ENCODE measurements at regions not wholly inside any gene's neighbourhood (a gene's known extent, or its start where the extent isn't known, plus 50 kb on each side); places are given as distances from the start of the nearest gene placed in this dataset.

DNA sequence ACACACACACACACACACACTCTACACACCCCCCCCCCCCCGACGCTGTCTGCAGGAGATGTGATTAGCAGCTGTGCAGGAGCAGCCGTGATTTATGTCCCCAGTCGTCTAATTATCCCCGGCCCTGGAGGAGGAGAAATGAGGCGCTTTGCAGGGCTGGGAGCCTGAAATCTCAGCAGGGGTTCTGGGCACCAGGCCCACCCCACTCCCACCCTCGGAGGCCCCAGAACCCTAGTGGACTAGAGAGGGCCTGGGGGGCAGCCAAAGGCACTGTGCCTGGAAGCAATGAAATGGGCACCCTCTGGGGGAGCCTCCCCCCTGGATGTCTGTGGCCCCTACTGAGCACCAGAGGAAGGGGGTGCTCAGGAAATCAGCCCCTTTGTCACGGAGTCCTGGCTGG, 134.2 kb upstream of the CIBAR2 start:
- DNase-seq, result no peak
- no peak overlapping the region for H3K27ac ChIP-seq (ENCODE audit: low read depth, low read length)

DNA sequence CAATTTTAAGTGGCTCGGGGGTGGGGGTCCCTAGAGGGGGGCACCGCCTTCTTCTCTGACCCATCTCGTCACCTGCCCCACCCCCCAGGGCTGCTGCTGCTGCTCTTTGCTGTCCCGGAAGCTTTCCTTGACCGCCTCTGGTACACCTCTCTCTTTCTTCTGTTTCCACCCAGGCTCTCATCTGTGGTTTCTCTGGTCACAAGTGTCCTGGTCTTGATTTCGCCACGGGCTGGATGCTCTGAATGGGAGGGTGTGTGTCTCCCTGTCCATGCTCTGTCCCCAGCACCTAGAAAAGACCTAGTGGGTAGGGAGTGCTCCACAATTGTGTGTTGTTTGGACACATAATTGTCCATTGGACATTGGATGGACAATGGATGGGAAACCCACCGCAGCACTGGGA, 134.7 kb upstream of the CIBAR2 start:
- no peak overlapping the region for H3K4me2 ChIP-seq (ENCODE audit: low read length)
- no peak overlapping the region for H3K9ac ChIP-seq (ENCODE audit: low read length)
- H3K79me1 ChIP-seq (ENCODE audit: low read length), result peaks cover 6% of the 10 kb centered on the region
- H2BK15ac ChIP-seq (replicated peaks; ENCODE audit: low read depth), result no peak overlapping the region
- no peak for DNase-seq
- H3K18ac ChIP-seq (ENCODE audit: low read length), result no peak overlapping the region
- no peaks in the 10 kb centered on the region for H3K36me3 ChIP-seq (ENCODE audit: control insufficient read depth, insufficient read depth, low read length)
- no peak overlapping the region for H3K4me3 ChIP-seq (ENCODE audit: low read length)
- no peaks in the 10 kb centered on the region for H3K79me2 ChIP-seq (ENCODE audit: control insufficient read depth, insufficient read depth, low read length)
- no peak overlapping the region for H2AK5ac ChIP-seq (ENCODE audit: low read length)
- H3K4me1 ChIP-seq (ENCODE audit: control insufficient read depth, low read depth, low read length), result no peaks in the 10 kb centered on the region
- H2BK5ac ChIP-seq (ENCODE audit: low read length), result no peak overlapping the region
- H3K27me3 ChIP-seq (ENCODE audit: insufficient read depth, low read length, poor library complexity), result no peaks in the 10 kb centered on the region
- no peak overlapping the region for H3K23ac ChIP-seq (ENCODE audit: low read length)
- H3K56ac ChIP-seq (ENCODE audit: low read length), result peak overlapping the region; percentile 34
- no peak overlapping the region for H4K8ac ChIP-seq (ENCODE audit: low read depth, low read length)
- no peak overlapping the region for H3K4ac ChIP-seq (ENCODE audit: low read depth, low read length)
- no peak overlapping the region for H3K27ac ChIP-seq (ENCODE audit: low read depth, low read length)
- no peak overlapping the region for H2BK120ac ChIP-seq (ENCODE audit: low read depth, low read length)
- H4K5ac ChIP-seq (ENCODE audit: low read length), result no peak overlapping the region
- no CpG with 5 or more reads among the region's 8 CpGs for WGBS (ENCODE audit: extremely low coverage, insufficient coverage, low lambda C conversion rate)

More for the DNA sequence above, 134.2 kb upstream of the CIBAR2 start:
- Histone ChIP-seq H4K8ac (ENCODE audit: low read depth, low read length) (no peak overlapping the region), H2BK15ac (replicated peaks; ENCODE audit: low read depth) (no peak overlapping the region), H3K27me3 (ENCODE audit: insufficient read depth, low read length, poor library complexity) (no peaks in the 10 kb centered on the region), H3K4me2 (ENCODE audit: low read length) (no peak overlapping the region), H2AK5ac (ENCODE audit: low read length) (no peak overlapping the region), H3K4me1 (ENCODE audit: control insufficient read depth, low read depth, low read length) (no peaks in the 10 kb centered on the region), H3K56ac (ENCODE audit: low read length) (no peak overlapping the region), H2BK5ac (ENCODE audit: low read length) (no peak overlapping the region), H3K79me2 (ENCODE audit: control insufficient read depth, insufficient read depth, low read length) (no peaks in the 10 kb centered on the region), H3K4ac (ENCODE audit: low read depth, low read length) (no peak overlapping the region), H3K23ac (ENCODE audit: low read length) (no peak overlapping the region), H3K36me3 (ENCODE audit: control insufficient read depth, insufficient read depth, low read length) (no peaks in the 10 kb centered on the region), H3K18ac (ENCODE audit: low read length) (no peak overlapping the region), H2BK120ac (ENCODE audit: low read depth, low read length) (no peak overlapping the region), H3K9ac (ENCODE audit: low read length) (no peak overlapping the region), H3K79me1 (ENCODE audit: low read length) (peaks cover 6% of the 10 kb centered on the region), H3K4me3 (ENCODE audit: low read length) (no peak overlapping the region), H4K5ac (ENCODE audit: low read length) (no peak overlapping the region)
- WGBS (ENCODE audit: extremely low coverage, insufficient coverage, low lambda C conversion rate), result no CpG with 5 or more reads among the region's 8 CpGs

DNA sequence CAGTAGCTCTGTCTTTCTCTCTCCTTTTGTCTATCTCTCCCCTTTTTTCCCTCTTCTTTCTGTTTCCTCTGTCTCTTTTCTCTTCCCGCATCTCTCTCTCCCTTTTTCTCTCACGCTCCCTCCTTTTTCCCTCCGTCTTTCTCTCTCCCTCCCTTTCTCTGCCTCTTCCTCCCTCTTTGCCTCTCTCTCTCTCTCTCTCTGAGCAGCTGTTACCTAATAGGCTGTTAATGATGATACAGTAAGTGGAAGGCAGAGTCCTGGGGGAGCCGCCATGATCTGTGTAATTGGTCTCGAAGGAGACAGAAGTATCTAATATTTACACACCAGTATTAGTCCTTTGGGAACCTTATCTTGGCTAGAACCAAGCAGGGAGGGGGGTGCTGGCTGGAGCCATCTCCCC, 136.1 kb upstream of the CIBAR2 start:
- no peak overlapping the region for H4K5ac ChIP-seq (ENCODE audit: low read length)
- H4K8ac ChIP-seq (ENCODE audit: low read depth, low read length), result no peak overlapping the region
- H3K4me2 ChIP-seq (ENCODE audit: low read length), result no peak overlapping the region
- H3K4me3 ChIP-seq (ENCODE audit: low read length), result no peak overlapping the region
- no peak for DNase-seq
- no peak overlapping the region for H3K23ac ChIP-seq (ENCODE audit: low read length)
- no peak overlapping the region for H3K56ac ChIP-seq (ENCODE audit: low read length)
- H2BK5ac ChIP-seq (ENCODE audit: low read length), result no peak overlapping the region
- no peak overlapping the region for H3K4ac ChIP-seq (ENCODE audit: low read depth, low read length)
- no peaks in the 10 kb centered on the region for H3K36me3 ChIP-seq (ENCODE audit: control insufficient read depth, insufficient read depth, low read length)
- no peak overlapping the region for H3K18ac ChIP-seq (ENCODE audit: low read length)
- whole genome bisulfite sequencing (ENCODE audit: extremely low coverage, insufficient coverage, low lambda C conversion rate), result 100% methylated on average over 3 of the region's 5 CpGs
- H2BK120ac ChIP-seq (ENCODE audit: low read depth, low read length), result no peak overlapping the region
- no peak overlapping the region for H2AK5ac ChIP-seq (ENCODE audit: low read length)
- no peaks in the 10 kb centered on the region for H3K27me3 ChIP-seq (ENCODE audit: insufficient read depth, low read length, poor library complexity)
- no peak overlapping the region for H3K27ac ChIP-seq (ENCODE audit: low read depth, low read length)
- no peaks in the 10 kb centered on the region for H3K79me2 ChIP-seq (ENCODE audit: control insufficient read depth, insufficient read depth, low read length)
- H3K79me1 ChIP-seq (ENCODE audit: low read length), result peaks cover 4% of the 10 kb centered on the region
- H3K4me1 ChIP-seq (ENCODE audit: control insufficient read depth, low read depth, low read length), result no peaks in the 10 kb centered on the region
- no peak overlapping the region for H3K9ac ChIP-seq (ENCODE audit: low read length)
- H2BK15ac ChIP-seq (replicated peaks; ENCODE audit: low read depth), result no peak overlapping the region

DNA sequence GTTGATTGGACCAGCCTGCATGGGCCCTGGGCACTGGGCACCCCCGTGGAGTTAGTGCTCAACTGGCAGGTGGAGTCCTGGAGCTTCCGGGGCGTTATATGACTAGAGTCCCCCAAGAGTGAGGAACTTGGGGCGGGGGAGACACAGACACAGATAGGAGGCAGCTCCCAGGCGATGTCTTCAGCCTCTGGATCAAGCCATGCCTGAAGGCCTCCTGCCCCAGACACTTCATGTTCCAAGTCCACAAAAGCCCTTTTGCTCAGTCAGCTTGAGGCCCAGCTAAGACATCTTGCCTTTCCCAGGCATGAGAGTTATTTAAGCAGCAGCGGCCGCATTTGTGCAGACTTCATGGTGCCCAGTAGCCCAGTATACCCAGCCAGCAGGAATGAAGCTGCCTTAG, 136.6 kb upstream of the CIBAR2 start:
- no CpG with 5 or more reads among the region's 7 CpGs for WGBS (ENCODE audit: extremely low coverage, insufficient coverage, low lambda C conversion rate)
- Histone ChIP-seq H3K4me1 (ENCODE audit: control insufficient read depth, low read depth, low read length) (no peaks in the 10 kb centered on the region), H2BK5ac (ENCODE audit: low read length) (no peak overlapping the region), H2BK120ac (ENCODE audit: low read depth, low read length) (no peak overlapping the region), H3K79me2 (ENCODE audit: control insufficient read depth, insufficient read depth, low read length) (no peaks in the 10 kb centered on the region), H2BK15ac (replicated peaks; ENCODE audit: low read depth) (no peak overlapping the region), H3K56ac (ENCODE audit: low read length) (no peak overlapping the region), H3K18ac (ENCODE audit: low read length) (no peak overlapping the region), H3K36me3 (ENCODE audit: control insufficient read depth, insufficient read depth, low read length) (no peaks in the 10 kb centered on the region), H3K27me3 (ENCODE audit: insufficient read depth, low read length, poor library complexity) (no peaks in the 10 kb centered on the region), H3K23ac (ENCODE audit: low read length) (no peak overlapping the region), H3K4me2 (ENCODE audit: low read length) (no peak overlapping the region), H3K79me1 (ENCODE audit: low read length) (peaks cover 4% of the 10 kb centered on the region), H4K5ac (ENCODE audit: low read length) (no peak overlapping the region), H3K4ac (ENCODE audit: low read depth, low read length) (no peak overlapping the region), H3K9ac (ENCODE audit: low read length) (no peak overlapping the region), H3K27ac (ENCODE audit: low read depth, low read length) (no peak overlapping the region), H4K8ac (ENCODE audit: low read depth, low read length) (no peak overlapping the region), H3K4me3 (ENCODE audit: low read length) (no peak overlapping the region), H2AK5ac (ENCODE audit: low read length) (no peak overlapping the region)
- no peak for DNase-seq

DNA sequence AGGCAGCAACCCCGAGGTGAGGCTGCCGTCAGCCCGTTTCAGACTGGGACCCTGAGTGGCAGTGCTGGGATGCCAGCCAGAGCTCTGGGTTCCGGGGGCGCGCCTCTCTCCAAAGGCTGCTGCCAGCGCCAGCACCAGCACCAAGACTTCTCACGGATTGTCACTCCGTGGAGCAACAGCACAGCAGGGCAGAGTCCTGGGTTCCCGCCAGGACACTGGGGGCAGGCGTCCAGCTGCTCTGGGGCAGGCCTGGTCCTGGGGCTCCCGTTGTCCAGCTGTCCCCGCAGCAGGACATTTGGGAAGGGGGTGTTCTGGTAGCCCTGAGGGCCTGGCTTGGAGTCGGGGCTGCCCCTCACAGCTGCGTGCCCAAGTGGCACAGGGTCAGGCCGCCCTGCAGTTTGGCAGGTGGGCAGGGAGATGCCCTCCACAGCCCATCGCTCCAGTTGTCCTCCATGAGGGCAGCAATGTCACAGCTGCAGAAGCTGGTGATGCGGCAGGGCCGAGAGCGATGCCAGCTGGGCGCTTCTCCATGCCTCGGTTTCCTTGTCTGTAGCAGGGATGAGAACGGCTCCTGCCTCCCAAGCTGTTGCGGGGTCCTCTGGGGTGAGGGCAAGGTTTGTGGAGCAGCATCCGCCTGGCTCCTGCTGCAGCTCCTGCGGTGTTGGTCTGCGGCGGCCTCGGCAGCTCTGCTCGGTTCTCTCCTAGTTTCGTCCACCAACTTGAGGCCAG, 137.3 kb upstream of the CIBAR2 start:
- no peak overlapping the region for H4K8ac ChIP-seq (ENCODE audit: low read depth, low read length)
- H3K4ac ChIP-seq (ENCODE audit: low read depth, low read length), result no peak overlapping the region
- H3K27me3 ChIP-seq (ENCODE audit: insufficient read depth, low read length, poor library complexity), result no peaks in the 10 kb centered on the region
- no peak overlapping the region for H2BK120ac ChIP-seq (ENCODE audit: low read depth, low read length)
- no peak overlapping the region for H2BK5ac ChIP-seq (ENCODE audit: low read length)
- H3K4me1 ChIP-seq (ENCODE audit: control insufficient read depth, low read depth, low read length), result no peaks in the 10 kb centered on the region
- H3K23ac ChIP-seq (ENCODE audit: low read length), result no peak overlapping the region
- H3K79me1 ChIP-seq (ENCODE audit: low read length), result peaks cover 3% of the 10 kb centered on the region
- H3K27ac ChIP-seq (ENCODE audit: low read depth, low read length), result no peak overlapping the region
- no peak overlapping the region for H4K5ac ChIP-seq (ENCODE audit: low read length)
- H3K9ac ChIP-seq (ENCODE audit: low read length), result no peak overlapping the region
- no peak overlapping the region for H2AK5ac ChIP-seq (ENCODE audit: low read length)
- H3K4me3 ChIP-seq (ENCODE audit: low read length), result no peak overlapping the region
- DNase-seq, result no peak
- H2BK15ac ChIP-seq (replicated peaks; ENCODE audit: low read depth), result no peak overlapping the region
- WGBS (ENCODE audit: extremely low coverage, insufficient coverage, low lambda C conversion rate), result no CpG with 5 or more reads among the region's 31 CpGs
- no peak overlapping the region for H3K18ac ChIP-seq (ENCODE audit: low read length)
- H3K79me2 ChIP-seq (ENCODE audit: control insufficient read depth, insufficient read depth, low read length), result no peaks in the 10 kb centered on the region
- no peak overlapping the region for H3K4me2 ChIP-seq (ENCODE audit: low read length)
- no peaks in the 10 kb centered on the region for H3K36me3 ChIP-seq (ENCODE audit: control insufficient read depth, insufficient read depth, low read length)
- no peak overlapping the region for H3K56ac ChIP-seq (ENCODE audit: low read length)

DNA sequence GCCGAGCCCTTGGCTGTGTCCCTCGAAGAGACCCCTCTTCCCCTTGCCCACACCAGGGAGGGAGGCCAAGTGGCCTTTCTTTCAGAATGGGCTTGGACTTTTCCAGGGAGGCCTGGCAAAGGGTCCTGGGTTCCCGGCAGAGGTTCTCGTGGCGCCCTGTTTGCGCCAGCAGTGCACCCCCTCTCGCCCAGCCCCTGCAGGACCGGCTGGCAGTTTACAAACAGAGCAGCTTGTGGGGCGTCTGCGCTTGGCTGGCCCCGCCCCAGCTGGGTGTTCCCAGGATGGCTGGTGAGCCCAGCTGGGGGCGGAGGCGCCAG, 137.8 kb upstream of the CIBAR2 start:
- Histone ChIP-seq H3K4me1 (ENCODE audit: control insufficient read depth, low read depth, low read length) (no peaks in the 10 kb centered on the region), H3K79me1 (ENCODE audit: low read length) (peaks cover 3% of the 10 kb centered on the region)
- no CpG with 5 or more reads among the region's 13 CpGs for WGBS (ENCODE audit: extremely low coverage, insufficient coverage, low lambda C conversion rate)

More for the DNA sequence above, 137.8 kb upstream of the CIBAR2 start:
- no peak overlapping the region for H3K18ac ChIP-seq (ENCODE audit: low read length)
- H3K4ac ChIP-seq (ENCODE audit: low read depth, low read length), result no peak overlapping the region
- no peaks in the 10 kb centered on the region for H3K79me2 ChIP-seq (ENCODE audit: control insufficient read depth, insufficient read depth, low read length)
- H2BK5ac ChIP-seq (ENCODE audit: low read length), result no peak overlapping the region
- H4K5ac ChIP-seq (ENCODE audit: low read length), result no peak overlapping the region
- no peak overlapping the region for H3K4me3 ChIP-seq (ENCODE audit: low read length)
- H2BK15ac ChIP-seq (replicated peaks; ENCODE audit: low read depth), result no peak overlapping the region
- H3K9ac ChIP-seq (ENCODE audit: low read length), result no peak overlapping the region
- no peak overlapping the region for H3K56ac ChIP-seq (ENCODE audit: low read length)
- H4K8ac ChIP-seq (ENCODE audit: low read depth, low read length), result no peak overlapping the region
- no peak for DNase-seq
- H3K27ac ChIP-seq (ENCODE audit: low read depth, low read length), result no peak overlapping the region
- no peaks in the 10 kb centered on the region for H3K27me3 ChIP-seq (ENCODE audit: insufficient read depth, low read length, poor library complexity)
- no peak overlapping the region for H3K4me2 ChIP-seq (ENCODE audit: low read length)
- no peak overlapping the region for H2AK5ac ChIP-seq (ENCODE audit: low read length)
- H3K36me3 ChIP-seq (ENCODE audit: control insufficient read depth, insufficient read depth, low read length), result no peaks in the 10 kb centered on the region
- H2BK120ac ChIP-seq (ENCODE audit: low read depth, low read length), result no peak overlapping the region
- H3K23ac ChIP-seq (ENCODE audit: low read length), result no peak overlapping the region

Data from mesendoderm (in vitro differentiated cells).